GM18909 (cell line): ENCODE measurements at regions not wholly inside any gene's neighbourhood (a gene's known extent, or its start where the extent isn't known, plus 50 kb on each side); places are given as distances from the start of the nearest gene placed in this dataset.
"Not testable (repeated sequence)": the region's sequence is repeated elsewhere in the genome, so short reads cannot be mapped to it uniquely, and the experiment has no call there.

Source experiments
- ATAC-seq: cut with Tn5 transposase; IDR thresholded peaks from one replicate; pipeline ENCODE4 v1.9.1; 2021; ENCODE audit warnings: mild to moderate bottlenecking; ENCODE audit not compliant: unreplicated experiment, poor library complexity

DNA sequence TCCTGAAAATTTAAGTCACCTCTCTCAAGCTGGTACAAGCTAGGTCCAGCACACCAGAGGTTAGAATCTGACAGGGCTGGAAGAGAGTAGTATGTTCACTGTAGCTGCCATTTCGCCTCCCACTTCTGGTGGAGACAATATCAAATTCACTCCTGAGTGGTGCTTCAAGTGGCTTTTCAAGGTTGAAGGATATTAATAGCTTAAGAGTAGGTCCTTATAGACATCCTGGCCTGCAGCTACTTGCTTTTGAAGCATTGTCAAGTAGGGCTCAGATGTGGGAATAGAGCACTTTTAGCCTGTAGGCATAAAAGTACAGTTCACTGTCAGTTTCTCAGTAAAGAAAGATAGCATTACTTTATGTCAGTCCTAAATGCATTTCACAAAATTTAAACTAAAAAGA, 270.5 kb upstream of the PLPP4 start:
- ATAC-seq = no peak

DNA sequence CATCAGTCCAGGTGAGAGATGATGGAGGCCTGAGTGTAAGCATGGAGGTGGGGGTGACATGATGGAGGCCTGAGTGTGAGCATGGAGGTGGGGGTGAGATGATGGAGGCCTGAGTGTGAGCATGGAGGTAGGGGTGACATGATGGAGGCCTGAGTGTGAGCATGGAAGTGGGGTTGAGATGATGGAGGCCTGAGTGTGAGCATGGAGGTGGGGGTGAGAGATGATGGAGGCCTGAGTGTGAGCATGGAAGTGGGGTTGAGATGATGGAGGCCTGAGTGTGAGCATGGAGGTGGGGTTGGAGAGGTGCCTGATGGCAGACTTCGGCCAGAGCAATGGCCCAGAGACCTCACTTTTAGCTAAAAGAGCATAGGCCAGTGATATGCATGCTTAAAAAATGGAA, 269.9 kb upstream of the PLPP4 start:
- ATAC-seq = not testable (repeated sequence)

DNA sequence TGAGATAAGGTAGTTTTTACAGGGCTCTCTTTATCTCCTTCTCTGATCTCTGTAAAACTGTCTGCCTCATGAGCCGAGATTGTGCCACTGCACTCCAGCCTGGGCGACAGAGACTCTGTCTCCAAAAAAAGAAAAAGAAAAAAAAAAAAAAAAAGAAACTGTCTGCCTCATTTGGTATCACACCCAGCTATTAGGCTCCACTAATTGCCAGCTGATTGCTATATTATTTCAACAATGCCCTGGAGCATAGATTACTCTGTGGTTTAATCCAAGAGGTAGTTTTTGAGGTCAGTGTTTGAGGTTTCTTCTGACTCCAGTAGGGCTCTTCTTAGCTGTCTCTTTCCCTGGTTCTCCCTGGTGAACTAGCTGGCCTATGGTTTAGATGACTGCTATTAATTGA, 268.1 kb upstream of the PLPP4 start:
- ATAC-seq = no peak

DNA sequence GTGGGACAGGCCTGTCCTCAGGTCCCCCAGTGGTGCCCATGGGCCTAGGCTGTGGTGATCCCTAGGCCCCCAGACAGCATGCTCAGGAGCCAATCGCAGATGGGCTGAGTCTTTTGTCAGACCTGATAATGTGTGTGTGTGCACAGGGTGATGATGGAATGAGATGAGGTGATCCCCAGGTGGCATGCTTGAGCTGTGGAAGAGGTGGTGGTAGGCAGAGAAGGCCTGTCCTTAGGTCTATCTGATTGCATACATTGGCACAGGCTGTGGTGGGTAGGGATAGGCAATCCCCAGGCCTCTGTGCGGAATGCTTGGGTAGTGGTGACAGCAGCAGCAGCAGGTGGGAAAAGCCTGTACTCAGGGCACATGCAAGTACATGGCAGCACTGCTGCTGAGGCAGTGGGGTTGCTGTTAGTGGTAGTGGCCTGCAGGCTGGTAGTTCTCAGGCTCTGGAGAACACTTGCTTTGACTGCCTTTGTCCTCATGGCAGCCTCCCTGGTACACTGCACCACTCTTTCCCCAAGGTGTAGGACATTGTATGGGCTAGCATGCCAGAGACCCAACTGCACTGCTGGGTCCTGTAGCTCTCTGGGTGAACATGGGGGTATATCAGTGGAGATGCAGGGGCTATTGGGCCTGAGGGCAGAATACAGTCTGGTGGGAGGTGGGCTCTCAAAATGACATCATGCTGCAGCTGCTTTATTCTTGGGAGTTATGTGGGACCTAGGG, 260.9 kb upstream of the PLPP4 start:
- ATAC-seq = no peak

DNA sequence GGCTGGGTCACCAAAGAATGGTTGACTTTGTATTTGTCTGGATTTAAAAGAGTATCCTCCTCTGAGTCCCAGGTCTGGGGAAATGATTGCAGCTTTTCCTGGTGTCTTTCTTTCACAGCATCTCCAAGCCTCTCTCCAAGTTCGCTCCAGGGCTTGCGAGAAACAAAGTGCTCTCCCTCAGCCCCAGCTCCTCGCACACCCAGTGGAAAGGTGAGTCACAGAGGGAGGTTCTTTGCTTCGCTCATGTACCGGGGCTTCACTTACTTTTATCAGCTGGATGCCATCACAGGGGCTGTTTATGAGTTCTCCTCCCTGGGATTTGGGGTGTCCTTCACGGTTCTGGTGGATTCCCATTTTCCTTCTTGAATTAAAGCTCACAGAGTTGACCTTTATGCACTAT, 252.2 kb upstream of the PLPP4 start:
- no peak for ATAC-seq

DNA sequence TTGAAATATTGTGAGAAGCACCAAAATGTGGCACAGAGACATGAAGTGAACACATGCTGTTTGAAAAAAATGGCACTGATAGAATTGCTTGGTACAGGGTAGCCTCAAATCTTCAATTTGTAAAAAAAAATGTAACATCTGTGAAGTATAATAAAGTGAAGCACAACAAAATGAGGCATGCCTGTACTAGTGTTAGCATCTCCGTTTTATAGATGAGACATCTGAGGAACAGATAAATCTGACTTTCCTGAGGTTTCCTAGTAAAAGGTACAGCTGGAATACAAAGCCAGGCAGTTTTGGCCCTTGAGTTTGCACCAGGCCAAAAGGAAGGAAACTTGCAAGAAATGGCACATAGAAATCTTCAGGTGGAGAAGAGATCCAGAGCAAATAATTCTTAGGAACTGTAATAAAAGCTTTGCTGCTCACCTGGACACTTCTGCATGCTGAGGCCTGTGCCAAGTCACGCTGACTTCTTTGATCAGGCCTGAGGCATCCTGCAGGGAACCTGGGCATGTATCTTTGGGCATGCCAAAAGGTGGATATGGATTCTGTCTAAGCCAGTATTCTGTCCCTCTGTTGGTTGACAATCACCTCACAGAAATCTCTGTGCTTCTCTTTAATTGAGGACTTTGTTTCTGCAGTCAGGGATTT, 251.5 kb upstream of the PLPP4 start:
- no peak for ATAC-seq

DNA sequence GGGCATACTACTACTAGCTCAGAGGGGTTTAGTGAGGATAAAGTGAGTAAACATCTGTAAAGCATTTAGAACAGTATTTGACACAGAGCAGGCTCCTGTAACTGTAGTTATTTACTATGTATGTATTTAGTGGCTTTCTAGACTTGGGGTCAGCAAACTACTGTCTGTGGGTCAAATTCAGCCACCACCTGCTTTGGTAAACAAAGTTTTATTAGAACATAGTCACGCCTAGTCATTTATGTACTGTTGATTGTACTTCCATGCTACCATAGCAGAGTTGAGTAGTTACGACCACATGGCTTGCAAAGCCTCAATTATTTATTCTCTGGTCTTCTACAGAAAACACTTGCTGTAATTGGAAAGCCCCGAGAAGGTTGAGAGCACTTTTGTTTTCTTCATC, 248.5 kb upstream of the PLPP4 start:
- ATAC-seq = no peak

DNA sequence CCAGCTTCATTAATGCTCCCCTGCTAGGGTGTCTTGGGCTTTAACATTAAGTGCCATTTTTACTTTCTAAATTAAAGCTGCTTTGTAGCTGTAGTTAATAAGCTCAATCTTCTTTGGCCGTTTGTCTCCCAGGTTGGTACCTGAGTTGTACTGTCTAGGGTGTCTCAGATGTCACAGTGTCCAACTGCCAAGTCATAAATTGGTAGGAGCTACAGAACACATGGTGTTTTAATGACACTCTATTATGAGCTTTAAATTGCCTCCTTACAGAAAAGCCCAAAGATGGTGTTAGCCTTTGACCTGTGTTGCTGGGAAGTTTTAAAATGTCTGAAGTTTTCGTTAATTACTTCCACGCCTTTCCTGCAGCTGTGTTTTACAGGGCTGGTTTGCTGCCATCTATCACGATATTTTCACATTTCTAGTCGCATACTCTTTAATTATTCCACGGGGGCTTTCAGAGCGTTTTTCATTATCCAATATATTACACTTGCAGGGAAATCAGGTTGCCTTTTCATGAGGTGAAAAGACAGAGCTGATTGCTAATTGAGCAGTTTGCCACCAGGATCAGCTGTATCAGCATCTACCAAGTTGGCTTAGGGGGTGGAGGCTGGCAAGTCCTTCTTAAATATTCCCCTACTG, 247.8 kb upstream of the PLPP4 start:
- no peak for ATAC-seq

DNA sequence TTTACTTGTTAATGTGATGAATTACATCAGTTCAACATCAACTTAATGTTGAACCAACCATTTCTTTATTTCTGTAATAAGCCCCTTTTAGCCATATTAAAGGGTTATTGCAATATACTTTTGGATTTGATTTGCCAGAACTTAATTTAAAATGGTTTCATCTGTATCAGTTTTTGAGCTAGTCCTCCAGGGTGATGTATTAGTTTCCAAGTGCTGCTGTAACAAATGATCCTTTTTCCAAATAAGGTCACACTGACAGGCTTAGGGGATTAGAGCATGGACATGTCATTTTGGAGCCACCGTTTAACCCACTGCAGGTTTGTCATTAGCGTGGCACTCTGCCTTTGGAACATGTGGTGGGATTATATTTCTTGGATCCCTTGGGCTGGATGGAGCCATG, 244.8 kb upstream of the PLPP4 start:
- no peak for ATAC-seq

DNA sequence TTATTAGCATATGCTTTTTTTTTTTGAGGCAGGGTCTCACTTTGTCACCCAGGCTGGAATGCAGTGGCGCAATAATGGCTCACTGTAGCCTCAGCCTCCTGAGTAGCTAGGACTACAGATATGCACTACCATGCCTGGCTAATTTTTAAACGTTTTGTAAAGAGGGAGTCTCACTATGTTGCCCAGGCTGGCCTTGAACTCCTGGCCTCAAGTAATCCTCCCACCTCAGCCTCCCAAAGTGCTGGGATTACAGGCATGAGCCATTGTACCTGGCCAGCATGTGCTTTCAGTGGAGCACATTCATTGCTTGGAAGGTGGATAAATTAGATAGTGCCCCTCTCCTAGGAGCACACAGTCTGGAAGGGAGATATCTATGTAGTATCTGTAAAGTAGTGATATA, 243.7 kb upstream of the PLPP4 start:
- ATAC-seq = not testable (repeated sequence)

DNA sequence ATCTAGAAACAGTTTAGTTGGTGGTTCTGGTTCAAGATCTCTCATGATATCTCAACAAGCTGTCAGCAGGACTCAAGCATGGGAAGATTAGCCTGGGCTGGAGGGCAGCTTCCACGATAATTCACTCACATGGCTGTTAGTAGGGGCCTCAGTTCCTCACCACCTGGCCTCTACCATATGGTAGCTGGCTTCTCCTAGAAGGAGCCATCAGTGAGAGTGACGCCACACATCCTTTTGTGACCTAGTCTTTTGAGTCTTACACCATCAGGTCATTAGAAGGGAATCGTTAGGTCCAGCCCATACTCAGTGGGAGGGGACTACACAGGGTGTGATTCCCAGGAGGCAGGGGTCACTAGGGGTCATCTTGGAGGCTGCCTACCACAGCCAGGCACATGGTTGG, 239.3 kb upstream of the PLPP4 start:
- ATAC-seq = no peak

DNA sequence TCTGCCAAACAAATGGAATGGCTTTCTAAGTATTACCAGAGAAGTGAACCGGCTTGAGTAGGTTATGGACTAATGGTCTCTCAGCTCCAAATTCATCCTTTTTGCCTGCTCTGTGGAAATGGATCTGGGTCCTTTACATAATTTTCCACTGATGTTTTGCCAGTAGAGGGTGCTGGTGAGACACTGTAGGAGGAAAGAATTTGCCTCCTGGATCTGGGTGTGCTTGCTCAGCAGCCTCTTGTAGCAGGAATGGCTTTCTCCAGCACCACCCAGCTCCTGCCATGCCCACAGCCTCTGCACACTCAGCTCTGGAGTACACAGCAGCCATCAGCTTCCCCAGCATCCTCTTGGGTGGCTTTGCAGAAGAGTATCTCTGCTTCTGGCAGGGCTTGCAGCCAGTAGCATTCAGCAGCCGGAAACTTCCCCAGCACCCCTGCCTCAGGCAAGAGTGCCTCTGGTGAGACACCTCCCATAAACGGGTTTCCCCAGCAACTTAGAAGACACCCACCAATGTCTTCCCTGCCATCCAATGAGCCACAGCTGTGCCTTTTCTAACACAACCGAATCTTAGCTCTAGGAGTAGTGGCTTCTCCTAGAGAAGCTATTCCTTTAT, 235.0 kb upstream of the PLPP4 start:
- no peak for ATAC-seq

DNA sequence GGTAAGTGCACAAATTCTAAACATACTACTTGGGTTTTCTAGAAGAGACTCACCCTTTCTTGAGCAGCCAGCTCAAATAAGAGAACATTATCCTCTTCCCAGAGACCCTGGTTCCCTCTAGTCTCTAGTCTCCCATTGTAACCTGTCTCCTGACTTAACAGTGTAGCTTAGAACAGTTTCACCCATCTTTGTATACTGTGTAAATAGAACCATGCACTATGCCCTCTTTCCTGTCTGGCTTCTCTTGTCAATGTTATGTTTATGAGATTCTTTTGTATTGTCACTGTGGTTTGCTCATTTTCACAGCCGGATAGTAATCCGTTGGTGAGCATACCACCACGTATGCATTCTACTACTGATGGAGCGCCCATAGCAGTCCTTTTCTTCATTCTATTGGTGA, 227.4 kb upstream of the PLPP4 start:
- ATAC-seq = no peak

DNA sequence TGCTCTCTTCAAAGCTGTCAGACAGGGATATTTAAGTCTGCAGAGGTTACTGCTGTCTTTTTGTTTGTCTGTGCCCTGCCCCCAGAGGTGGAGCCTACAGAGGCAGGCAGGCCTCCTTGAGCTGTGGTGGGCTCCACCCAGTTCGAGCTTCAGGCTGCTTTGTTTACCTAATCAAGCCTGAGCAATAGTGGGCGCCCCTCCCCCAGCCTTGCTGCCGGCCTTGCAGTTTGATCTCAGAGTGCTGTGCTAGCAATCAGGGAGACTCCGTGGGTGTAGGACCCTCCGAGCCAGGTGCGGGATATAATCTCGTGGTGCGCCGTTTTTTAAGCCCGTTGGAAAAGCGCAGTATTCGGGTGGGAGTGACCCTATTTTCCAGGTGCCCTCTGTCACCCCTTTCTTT, 217.3 kb upstream of the PLPP4 start:
- not testable (repeated sequence) for ATAC-seq

DNA sequence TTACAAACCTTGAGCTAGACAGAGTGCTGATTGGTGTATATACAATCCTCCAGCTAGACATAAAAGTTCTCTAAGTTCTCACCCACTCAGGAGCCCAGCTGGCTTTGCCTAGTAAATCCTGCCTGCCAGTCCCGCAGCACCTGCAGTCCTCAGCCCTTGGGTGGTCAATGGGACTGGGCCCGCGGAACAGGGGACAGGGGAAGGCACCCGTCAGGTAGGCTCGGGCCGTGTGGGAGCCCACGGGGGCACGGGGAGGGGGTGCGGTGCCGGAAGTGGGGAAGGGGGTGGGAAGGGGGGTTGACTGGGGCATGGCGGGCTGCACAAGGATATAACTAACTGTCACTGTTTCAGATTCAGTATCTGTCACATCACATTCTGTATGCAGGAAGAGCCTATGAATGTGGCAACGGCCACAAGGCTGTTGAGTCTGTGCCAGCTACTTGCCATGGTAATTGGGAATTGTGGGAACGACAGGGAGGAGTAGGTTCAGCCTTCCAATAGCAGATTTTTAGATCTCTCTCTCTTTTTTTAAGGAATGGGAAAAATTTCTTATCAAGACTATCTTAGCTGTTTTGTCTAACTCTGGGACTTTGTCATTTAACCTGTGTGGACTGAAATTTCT, 205.1 kb upstream of the PLPP4 start:
- ATAC-seq = no peak

DNA sequence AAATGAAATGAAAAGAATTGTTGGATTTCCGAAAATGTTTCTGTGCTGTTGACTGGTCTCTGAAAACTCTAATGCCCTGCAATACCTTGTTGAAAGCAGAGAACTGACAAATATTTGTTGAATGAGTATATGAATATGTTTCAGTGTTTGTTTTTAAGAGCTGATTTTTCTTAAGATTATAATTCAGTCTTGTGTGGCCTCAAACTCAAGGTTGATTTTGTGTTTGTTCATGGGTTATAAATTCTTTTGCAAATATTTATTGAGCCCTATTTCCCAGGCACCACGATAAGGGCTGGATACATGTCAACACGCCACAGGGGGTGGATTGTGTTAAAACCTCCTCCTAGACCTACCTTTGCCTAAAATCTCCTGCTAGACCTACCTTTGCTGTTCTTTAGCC, 203.9 kb upstream of the PLPP4 start:
- ATAC-seq = no peak

DNA sequence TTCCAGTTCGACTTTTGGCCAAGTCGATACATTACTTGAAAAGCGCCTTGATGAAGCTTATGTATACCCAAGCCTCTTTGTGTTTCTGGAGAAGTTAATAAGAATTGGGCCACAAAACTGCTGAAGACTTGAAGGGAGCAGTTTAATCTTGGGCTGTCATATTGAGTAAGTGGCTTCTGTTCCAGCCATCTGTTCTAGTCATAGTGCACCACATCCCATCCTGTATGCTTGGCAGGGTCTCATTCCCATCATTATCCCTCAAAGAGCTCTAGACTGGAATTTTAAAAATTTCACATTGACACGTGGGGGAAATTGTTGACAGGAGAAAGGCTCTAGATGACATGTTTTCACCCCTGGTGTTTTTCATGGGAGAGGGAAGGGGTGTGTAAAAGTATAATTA, 196.6 kb upstream of the PLPP4 start:
- no peak for ATAC-seq

DNA sequence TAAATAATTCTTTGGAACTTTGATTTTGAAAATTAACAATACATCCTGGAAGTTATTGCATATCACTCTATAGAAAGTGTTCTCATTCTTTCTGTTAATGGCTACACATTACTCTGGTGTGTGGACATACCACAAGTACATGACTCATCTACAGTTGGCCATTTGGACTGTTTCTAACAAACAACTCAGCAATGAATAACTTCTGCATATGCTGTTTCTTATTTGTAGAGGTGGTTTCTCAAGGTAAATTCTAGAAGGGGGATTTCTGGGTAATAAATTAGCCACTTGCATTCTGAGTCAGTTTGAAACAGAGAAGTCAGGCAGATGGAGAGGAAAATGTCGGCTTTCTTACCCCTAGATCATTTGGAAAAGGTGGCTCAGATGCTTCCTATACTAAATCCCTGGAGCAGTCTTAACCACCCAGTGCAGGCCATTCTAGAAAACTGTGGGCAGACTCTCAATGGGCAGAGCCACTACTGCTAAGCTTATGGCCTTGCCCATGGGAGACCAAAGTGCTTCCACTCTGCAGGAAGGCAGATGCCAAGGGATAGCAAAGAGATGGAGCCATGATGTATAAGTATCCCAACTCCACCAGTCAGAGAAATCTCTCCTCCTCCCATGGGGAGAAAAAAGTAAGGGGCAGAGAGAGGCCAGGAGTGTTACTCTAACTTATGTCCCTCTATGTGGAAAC, 194.0 kb upstream of the PLPP4 start:
- ATAC-seq = peak; percentile 63

DNA sequence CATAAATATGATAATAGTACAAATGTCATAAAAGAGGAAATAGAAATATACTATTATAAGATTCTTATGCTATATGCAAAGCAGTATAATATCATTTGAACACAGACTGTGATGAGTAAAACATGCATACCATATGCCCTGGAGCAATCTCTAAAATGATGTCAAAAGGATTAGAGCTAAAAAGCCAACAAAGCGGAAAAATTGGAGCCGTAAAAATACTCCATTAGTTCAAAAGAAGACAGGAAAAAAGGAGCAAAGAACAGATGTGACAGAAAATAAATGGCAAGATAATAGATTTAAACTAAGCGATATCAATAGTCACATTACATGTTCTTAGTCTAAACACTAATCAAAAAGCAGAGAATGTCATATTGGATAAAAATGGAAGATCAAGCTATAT, 191.0 kb upstream of the PLPP4 start:
- no peak for ATAC-seq

DNA sequence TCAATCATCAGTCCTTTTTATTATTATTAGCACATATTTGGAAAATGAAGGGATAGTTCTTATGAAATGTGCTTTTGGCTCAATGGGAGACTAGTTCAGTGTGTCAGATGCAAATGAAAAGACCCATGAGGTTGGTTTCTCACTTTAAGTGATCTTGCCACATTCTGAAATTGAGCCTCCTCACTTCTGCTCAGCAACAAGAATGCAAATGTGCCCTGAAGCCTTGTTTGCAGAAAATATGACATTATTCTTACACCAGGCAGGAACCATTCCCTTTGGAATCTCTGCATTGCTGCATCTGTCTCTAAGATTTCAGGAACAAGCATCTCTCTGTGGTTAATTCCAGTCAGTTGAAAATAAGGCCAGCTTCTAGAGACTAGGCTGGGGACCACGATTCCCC, 186.1 kb upstream of the PLPP4 start:
- ATAC-seq = no peak
